HG03342 (cell line): ENCODE measurements at regions not wholly inside any gene's neighbourhood (a gene's known extent, or its start where the extent isn't known, plus 50 kb on each side); places are given as distances from the start of the nearest gene placed in this dataset.
"Not testable (repeated sequence)": the region's sequence is repeated elsewhere in the genome, so short reads cannot be mapped to it uniquely, and the experiment has no call there.

Experiments used
- ATAC-seq: cut with Tn5 transposase; IDR thresholded peaks from one replicate; pipeline ENCODE4 v1.9.1; 2021; ENCODE audit warnings: mild to moderate bottlenecking, moderate library complexity; ENCODE audit not compliant: unreplicated experiment

DNA sequence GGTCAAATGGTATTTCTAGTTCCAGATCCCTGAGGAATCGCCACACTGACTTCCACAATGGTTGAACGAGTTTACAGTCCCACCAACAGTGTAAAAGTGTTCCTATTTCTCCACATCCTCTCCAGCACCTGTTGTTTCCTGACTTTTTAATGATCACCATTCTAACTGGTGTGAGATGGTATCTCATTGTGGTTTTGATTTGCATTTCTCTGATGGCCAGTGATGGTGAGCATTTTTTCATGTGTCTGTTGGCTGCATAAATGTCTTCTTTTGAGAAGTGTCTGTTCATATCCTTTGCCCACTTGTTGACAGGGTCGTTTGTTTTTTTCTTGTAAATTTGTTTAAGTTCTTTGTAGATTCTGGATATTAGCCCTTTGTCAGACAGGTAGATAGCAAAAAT is 269.9 kb upstream of the NREP start:
- ATAC-seq = not testable (repeated sequence)

DNA sequence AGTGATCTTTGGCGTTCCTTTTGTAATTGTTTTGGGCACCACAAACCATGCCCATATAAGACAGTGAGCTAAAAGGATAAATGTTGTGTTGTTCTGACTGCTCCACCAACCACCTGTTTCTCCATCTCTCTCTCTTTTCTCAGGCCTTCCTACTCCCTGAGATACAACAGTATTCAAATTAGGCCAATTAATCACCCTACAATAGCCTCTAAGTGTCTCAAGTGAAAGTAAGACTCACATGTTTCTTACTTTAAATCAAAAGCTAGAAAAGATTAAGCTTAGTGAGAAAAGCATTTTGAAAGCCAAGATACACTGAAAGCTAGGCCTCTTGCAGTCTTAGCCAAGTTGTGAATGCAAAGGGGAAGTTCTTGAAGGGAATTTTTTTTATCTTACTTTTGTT is 268.8 kb upstream of the NREP start:
- ATAC-seq = peak; percentile 68

DNA sequence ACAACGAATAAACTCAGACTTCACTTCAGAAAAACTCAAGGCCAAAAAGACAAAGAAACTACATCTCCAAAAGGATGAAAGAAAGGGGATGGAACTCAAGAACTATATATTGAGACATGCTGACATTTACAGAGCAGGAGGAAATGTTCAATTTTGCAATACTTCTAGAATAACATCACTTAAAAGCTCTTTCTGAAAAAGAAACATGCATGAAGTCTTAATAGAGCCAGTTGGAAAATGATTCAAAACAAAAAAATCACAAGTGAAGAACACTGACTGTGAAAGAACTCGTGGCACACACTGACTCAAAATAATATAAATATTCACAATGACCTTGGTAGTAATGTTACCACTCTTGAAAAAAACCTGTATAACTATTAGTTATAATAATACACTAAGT is 267.8 kb upstream of the NREP start:
- no peak for ATAC-seq

DNA sequence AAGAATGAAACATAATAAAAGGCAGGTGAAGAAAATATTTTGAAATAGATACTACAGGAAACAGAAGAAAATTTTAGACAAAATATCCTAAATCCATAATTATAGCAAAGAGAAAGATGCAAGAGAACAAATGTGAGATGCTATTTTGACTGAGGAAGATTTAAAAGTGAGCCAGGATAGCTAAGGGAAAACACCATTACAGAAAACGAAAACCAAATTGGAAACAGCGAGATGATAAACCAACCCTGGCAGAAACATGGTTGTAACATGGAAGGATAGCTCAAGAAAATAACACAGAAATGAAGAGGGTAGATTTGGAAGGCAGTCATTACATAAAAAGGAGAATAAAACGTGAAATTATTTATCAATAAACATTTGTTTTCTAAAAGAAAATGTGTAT is 267.2 kb upstream of the NREP start:
- ATAC-seq = no peak

DNA sequence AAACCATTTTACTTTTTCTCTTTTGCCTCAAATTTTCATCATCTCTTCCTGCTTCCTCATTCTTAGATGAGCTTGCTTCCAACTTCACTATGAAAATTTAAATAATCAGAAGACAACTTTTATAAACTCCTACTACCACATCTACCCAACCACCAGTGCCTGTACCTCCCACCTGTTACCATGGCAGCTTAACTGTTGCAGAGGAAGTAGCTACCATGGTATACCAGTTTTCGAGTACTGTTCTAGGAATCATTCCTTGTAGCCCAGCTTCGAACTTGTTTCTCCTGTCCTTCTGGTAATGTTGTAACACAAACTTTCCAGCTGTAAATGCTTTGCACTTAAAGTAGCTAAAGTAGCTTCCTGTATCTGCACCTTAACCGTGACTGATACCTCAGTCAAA is 266.8 kb upstream of the NREP start:
- ATAC-seq = no peak

GRCh38 chr5:112018846-112019245 is 261.9 kb upstream of the NREP start:
- no peak for ATAC-seq

- no peak for ATAC-seq
Observed at GRCh38 chr5:112016980-112017379, 260.0 kb upstream of the NREP start.

DNA sequence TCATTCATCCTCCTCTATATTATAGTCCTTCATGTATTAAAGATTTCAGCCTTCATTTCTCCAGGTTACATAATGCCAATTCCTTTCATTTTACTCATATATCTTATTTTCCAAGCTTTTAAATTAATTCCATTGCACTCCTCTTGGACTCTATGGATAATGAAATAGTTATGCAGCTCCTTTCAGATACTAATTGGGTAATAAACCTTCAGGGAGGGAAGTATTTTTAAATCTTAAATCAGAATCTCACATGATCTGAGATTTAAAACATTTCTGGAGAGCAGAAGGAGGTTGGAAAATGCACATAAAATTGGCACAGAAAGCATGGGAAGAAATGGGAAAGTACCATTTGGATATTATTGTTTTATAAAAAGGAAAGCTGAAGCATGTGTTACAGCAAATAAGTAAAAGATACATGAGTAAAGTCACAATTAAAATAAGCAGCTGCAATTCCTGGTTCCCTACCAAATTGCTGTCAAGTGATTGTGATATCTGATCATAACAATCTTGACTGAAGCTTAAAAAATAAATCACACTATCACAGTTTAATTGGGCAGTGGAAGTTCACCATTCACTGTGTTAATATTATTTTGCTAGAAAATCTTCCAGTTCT is 257.9 kb upstream of the NREP start:
- ATAC-seq = no peak

GRCh38 chr5:112013660-112014059 is 256.7 kb upstream of the NREP start:
- no peak for ATAC-seq

GRCh38 chr5:112012104-112012503 is 255.1 kb upstream of the NREP start:
- no peak for ATAC-seq

DNA sequence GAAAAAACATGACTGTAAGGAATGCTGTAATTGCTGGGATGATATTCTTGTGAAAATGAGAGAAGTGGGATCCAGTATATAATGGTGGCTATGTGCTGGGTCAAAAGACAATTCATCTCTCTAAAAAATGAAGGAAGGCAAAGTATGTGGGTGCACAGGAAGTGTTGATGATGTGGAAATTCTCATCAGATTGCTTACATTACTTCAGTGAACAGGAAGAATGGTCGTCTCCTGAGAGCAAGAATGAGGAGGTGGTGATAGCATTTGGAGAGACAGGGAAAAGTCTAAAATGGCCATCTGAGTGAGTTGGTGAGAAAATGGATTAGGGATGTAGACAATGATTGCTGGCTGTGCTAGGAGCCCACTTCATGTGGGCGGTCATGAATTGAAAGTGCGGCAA is 253.5 kb upstream of the NREP start:
- ATAC-seq = no peak

DNA sequence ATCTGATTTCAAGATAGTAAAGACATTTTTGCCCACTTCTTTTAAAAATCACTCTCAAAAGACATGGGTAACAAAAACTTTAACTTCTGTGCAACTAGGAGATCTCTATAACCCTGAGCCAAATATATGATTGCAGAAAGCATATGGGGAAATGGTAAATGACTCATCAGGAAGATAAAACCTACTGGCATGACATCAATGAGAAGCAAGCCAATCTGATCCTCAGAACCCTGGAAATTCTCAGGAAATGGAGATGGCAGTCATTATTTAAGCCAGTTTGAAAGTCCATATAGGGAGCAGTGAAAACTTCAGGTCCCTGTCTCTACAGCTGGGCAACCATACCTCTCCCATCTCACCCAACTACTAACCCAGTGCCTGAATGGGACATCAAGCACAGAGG is 249.7 kb upstream of the NREP start:
- no peak for ATAC-seq

DNA sequence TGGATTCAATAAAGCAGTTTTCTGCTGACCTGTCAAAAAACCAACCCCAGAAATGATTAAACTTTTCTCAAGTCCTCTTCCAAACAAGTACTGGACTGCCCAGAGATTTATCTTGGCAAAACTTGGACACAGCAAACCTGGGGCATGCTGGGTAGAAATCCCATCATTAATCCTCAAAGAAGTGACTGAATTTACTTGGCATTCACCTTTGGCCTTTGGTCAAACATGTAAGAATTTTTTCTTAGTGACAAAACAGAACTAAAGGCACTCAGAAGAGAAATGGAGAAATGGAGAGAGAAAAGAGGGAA is 248.6 kb upstream of the NREP start:
- no peak for ATAC-seq

DNA sequence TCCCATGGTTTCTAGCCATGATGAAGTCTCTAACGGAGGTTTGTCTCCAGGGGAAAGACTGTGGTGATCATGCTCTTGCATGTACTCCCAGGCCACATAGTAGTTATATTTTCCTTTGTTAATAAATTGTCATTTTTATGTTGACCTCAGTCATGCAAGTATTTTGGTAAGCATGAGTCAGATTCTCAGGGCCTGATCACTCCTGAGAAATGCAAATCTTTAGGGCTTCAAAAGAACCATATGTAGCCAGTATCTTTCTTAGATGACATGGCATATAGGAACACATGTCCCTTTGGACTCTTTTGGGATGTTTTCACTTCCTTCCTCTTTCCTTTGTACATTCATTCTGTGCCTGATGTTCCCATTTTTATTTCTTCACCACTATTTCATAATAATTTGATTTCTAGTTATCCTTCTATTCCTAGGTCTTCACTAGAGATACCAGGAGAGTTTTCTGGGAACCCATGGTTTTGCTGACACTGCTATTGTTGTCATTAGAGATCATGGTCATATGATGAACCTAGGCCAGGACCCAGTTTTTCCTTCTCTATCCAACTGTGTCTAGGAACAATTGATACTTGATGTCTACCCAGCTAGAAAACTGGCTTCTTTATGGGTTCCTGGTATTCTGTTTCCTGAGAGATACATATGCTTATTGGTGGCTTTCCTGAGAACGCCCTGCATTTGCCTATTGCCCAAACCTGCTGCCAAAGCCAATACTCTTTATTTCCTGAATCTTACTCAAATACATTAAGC is 248.1 kb upstream of the NREP start:
- ATAC-seq = peak; percentile 93

GRCh38 chr5:112002376-112002775 is 245.4 kb upstream of the NREP start:
- ATAC-seq = no peak

DNA sequence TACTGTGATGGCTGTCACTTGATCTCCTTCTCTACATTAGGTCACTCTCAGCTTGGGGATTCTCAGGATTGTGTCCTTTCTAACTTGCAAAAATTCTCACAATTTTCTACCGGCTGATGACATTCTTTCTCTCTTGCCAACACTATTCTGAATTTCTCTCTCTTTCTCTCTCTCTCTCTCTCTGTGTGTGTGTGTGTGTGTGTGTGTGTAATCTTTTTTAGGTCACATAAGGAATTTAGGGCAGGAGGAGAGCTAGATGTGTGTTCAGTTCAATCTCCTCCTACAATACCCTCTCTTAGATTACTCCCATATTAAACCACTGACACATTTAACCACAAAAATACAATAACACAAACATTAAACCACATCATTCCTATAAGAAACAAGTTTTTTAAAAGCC is 242.3 kb upstream of the NREP start:
- ATAC-seq = no peak

DNA sequence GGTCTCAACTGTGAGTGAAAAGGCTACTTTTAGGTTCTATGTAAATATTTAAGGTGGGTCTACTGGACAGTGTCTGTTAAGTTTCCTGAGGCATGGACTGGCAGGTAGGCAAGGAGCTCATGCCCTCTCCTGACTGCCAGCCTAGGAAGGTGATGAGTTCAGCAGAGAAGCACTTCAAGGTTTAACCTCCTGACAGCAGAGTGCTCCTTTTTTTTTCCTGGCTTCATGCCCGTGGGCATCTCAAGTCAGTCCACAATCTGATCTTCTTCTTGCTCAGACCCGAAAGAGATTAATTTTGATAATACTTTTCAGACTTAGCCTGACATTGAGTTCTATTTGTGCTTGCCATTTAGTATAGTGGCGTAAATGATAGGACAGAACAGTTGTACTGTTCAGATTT is 241.9 kb upstream of the NREP start:
- no peak for ATAC-seq

- ATAC-seq = no peak
Observed at GRCh38 chr5:111997711-111998110, 240.7 kb upstream of the NREP start.

- no peak for ATAC-seq
Observed at GRCh38 chr5:111997308-111997707, 240.3 kb upstream of the NREP start.

- ATAC-seq = no peak
Observed at GRCh38 chr5:111996574-111996973, 239.6 kb upstream of the NREP start.

DNA sequence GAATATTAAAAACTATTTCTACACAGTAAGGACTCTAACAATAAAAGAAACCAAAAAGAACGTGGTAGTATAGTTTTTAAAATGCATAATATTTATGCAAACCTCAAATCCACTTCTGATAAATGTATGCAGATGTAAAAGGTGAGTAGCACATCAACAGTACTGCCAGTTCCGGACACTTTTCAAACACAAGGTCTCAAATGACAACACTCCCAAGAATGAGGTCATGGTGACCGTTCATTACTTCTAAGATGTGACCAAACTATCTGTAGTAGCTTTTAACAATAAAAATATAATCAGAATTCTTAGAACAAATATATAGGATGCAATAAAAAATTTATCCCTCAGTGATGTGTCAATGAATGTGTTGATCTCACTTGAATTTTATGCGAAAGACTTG is 238.7 kb upstream of the NREP start:
- no peak for ATAC-seq

DNA sequence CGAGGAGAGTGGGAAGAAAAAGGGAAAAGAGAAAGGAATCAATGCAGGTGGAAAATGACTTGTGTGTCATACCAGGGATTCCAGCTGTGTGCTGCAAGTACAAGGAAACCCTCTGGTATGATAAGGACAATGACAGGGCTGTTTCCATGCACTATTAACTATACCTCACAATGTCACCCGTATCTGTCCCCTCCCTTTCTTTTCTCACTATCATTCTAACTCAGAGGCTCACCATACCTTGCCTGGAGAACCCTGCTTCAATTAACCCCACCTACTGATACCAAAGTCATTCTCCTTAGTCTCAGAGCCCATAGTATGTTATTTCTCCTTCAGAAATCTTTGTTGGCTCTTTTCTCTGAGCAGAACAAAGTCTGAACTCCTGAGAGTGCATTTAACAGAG is 236.2 kb upstream of the NREP start:
- peak; percentile 67 for ATAC-seq

DNA sequence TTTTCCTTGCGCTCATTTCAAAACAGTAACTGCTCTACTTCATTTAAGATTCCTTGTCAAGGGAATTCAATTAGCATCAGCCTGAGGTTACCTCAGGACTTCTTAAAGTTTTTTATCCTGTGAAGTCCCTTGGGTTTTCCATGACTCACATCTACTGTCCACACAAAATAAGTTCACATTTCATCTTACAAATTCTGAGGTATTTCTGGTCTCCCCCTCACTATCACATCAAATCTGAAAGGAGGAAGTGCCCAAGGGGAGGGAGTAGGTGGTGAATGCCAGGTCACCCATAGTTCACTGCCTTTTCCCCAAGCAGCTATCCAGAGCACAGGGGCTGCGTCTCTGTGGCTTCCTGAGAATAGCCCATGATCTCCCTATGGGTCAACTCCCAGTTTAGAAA is 227.1 kb upstream of the NREP start:
- ATAC-seq = peak; percentile 69
